Sigmoid colon (tissue), 6 donors: ENCODE measurements at regions not wholly inside any gene's neighbourhood (a gene's known extent, or its start where the extent isn't known, plus 50 kb on each side); places are given as distances from the start of the nearest gene placed in this dataset.

Experiments
- DNase-seq: peaks from one replicate; pipeline ENCODE4 v3.0.0-alpha.2; 2019
- H3K27ac ChIP-seq, 4 donors: fragments of 200-600 bp; sonication (generic); one replicate each; pipeline ENCODE4 v1.5.1; 2016 to 2019; ENCODE audit warnings: mild to moderate bottlenecking in 1 of 4
- H3K27me3 ChIP-seq, 3 donors: fragments of 200-600 bp; sonication (generic); one replicate each; pipeline ENCODE4 v1.5.1; 2019; ENCODE audit warnings: mild to moderate bottlenecking in 1 of 3
- H3K36me3 ChIP-seq, 4 donors: fragments of 200-600 bp; sonication (generic); one replicate each; pipeline ENCODE4 v1.5.1; 2016 to 2019
- H3K4me1 ChIP-seq, 4 donors: fragments of 200-600 bp; sonication (generic); one replicate each; pipeline ENCODE4 v1.5.1; 2017 to 2019
- H3K4me3 ChIP-seq, 4 donors: fragments of 200-600 bp; sonication (generic); one replicate each; pipeline ENCODE4 v1.5.1; 2017 to 2019; ENCODE audit warnings: mild to moderate bottlenecking in 2 of 4, moderate library complexity in 1 of 4
- H3K9me3 ChIP-seq, 4 donors: fragments of 200-600 bp in 3 of 4; sonication (generic) in 3 of 4; one replicate each; pipeline versions ENCODE4 v1.5.1 to v1.6.1; 2013 to 2019
- EP300 ChIP-seq, 4 donors: sonication (generic); formaldehyde crosslinking; IDR thresholded peaks; one replicate each; pipeline ENCODE4 v1.6.1; 2017; ENCODE audit warnings: antibody characterized with exemption in 4 of 4
- POLR2A ChIP-seq, 2 donors: fragments of 450-650 bp; IDR thresholded peaks; one replicate each; pipeline ENCODE4 v1.6.1; 2016; ENCODE audit warnings: antibody characterized with exemption in 2 of 2, mild to moderate bottlenecking in 2 of 2, moderate library complexity in 2 of 2
- POLR2AphosphoS5 ChIP-seq, 4 donors: sonication (generic); formaldehyde crosslinking; IDR thresholded peaks; one replicate each; pipeline ENCODE4 v1.6.1; 2017; ENCODE audit warnings: antibody characterized with exemption in 4 of 4
- whole genome bisulfite sequencing, 2 donors: extraction: QIAGEN DNeasy Blood & Tissue Kit; methylation state at CpG; one replicate each; pipeline ENCODE4 v1.1.7; 2013; 5-methylcytosine and 5-hydroxymethylcytosine counted together
- intact Hi-C: fragments of 100-400 bp; cut with DNase I; formaldehyde crosslinking; loops from one replicate; pipeline ENCODE4 v1.15.1; 2023
- TF ChIP-seq, protein P1 (sequence below), 4 experiments: fragments of 450-650 bp in 3 of 4; fragments of 200-600 bp in 1 of 4; IDR thresholded peaks; one replicate each; pipeline ENCODE4 v1.5.1; 2016 to 2019; ENCODE audit warnings: antibody characterized with exemption in 4 of 4, mild to moderate bottlenecking in 3 of 4, moderate library complexity in 2 of 4
- donor health status: healthy with polysubstance abuse.
- donor health status: healthy.

DNA sequence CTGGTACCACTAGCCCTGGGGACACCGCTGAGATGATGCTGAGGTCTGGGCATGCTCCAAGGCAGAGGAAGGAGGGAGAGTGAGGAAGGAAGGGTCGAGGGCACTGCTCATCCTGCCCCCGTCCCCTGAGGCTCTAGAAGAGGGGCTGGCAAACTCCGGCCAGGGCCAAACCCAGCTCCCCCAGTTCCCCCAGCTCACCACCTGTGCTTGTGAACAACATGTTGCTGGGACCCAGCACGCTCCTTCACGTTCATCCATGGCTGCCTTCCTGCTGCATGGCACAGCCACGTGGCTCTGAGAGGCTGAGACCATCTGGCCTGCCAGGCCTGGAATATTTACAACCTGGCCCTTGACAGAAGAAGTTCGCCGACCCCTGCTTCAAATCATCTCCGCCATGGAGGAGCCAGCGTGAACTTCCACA lies 81.2 kb downstream of the RBFOX3 start:
- no peaks in the 10 kb centered on the region for H3K9me3 ChIP-seq
- TF ChIP-seq, protein P1, sequence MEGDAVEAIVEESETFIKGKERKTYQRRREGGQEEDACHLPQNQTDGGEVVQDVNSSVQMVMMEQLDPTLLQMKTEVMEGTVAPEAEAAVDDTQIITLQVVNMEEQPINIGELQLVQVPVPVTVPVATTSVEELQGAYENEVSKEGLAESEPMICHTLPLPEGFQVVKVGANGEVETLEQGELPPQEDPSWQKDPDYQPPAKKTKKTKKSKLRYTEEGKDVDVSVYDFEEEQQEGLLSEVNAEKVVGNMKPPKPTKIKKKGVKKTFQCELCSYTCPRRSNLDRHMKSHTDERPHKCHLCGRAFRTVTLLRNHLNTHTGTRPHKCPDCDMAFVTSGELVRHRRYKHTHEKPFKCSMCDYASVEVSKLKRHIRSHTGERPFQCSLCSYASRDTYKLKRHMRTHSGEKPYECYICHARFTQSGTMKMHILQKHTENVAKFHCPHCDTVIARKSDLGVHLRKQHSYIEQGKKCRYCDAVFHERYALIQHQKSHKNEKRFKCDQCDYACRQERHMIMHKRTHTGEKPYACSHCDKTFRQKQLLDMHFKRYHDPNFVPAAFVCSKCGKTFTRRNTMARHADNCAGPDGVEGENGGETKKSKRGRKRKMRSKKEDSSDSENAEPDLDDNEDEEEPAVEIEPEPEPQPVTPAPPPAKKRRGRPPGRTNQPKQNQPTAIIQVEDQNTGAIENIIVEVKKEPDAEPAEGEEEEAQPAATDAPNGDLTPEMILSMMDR (IDR thresholded peaks at IDR 0.05): no peak
- no peak for TF ChIP-seq EP300 (IDR thresholded peaks at IDR 0.05)
- TF ChIP-seq POLR2A (IDR thresholded peaks at IDR 0.05): no peak
- TF ChIP-seq POLR2AphosphoS5 (IDR thresholded peaks at IDR 0.05): no peak
- no peaks in the 10 kb centered on the region for H3K27me3 ChIP-seq
- no peak overlapping the region for H3K4me3 ChIP-seq
- intact Hi-C loops: no loop called here
- peaks cover 0 to 7% (median 0%) of the 10 kb centered on the region in 4 donors for H3K36me3 ChIP-seq
- peaks cover 0 to 29% (median 13%) of the 10 kb centered on the region in 4 donors for H3K4me1 ChIP-seq
- DNase-seq: no peak
- 56% methylated on average over 11 of the region's 11 CpGs for WGBS, 2 donors
- no peak overlapping the region for H3K27ac ChIP-seq

DNA sequence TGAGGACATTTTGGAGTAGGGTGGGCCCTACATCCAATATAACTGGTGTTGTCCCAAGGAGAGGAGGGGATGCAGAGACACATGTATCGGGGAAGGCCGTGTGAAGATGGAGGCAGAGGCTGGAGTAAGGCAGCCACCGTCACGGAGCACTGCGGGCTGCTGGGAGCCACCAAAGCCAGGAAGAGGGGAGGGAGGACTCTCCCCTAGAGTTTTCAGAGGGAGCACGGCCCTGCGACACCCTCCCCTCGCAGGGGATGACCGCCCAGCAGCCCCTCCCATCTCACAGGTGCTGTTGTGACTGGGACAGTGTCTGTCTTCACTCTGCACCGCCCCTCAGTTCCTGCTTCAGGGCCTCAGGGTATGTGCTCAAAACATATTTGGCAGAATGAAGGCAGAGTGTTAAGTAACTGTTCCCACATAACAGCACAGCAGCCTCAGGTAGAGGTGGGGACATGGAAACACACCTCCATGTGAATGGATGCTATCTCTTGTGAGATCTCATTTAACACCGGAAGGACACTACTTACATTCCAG lies 82.2 kb downstream of the RBFOX3 start:
- 80 to 81% methylated on average over 11 of the region's 11 CpGs for WGBS, 2 donors
- intact Hi-C loops: no loop called here
- TF ChIP-seq, protein P1 (IDR thresholded peaks at IDR 0.05): no peak
- TF ChIP-seq POLR2AphosphoS5 (IDR thresholded peaks at IDR 0.05): no peak
- no peak for TF ChIP-seq POLR2A (IDR thresholded peaks at IDR 0.05)
- no peak for TF ChIP-seq EP300 (IDR thresholded peaks at IDR 0.05)
- Histone ChIP-seq H3K9me3 (no peaks in the 10 kb centered on the region), H3K4me3 (no peak overlapping the region), H3K36me3 (peaks cover 0 to 7% (median 0%) of the 10 kb centered on the region in 4 donors), H3K4me1 (peaks cover 0 to 35% (median 16%) of the 10 kb centered on the region in 4 donors), H3K27me3 (no peaks in the 10 kb centered on the region), H3K27ac (no peak overlapping the region)
- no peak for DNase-seq

DNA sequence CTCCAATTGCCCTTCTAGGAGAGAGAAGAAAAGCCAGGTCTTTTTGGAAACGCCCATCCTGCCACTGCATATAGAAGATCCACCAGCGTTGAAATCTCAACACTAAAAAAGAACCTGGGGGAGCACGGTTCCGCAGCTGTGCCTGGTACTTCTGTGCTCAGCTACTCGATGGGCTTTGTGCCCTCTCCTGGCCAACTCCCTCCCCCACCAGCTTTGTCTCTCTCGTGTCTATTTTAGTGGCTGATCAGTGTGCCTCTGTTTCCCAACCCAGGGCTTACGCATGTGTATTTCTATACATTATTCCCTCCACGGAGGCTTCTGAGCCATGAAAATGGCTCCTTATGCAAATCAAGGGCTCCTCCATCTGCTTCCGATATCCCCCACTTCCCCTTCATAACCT lies 83.5 kb downstream of the RBFOX3 start:
- WGBS, 2 donors: 76 to 80% methylated on average over 9 of the region's 9 CpGs
- Histone ChIP-seq H3K27ac (no peak overlapping the region), H3K4me1 (peaks cover 0 to 36% (median 19%) of the 10 kb centered on the region in 4 donors), H3K27me3 (no peaks in the 10 kb centered on the region), H3K36me3 (peaks cover 0 to 7% (median 0%) of the 10 kb centered on the region in 4 donors), H3K9me3 (no peaks in the 10 kb centered on the region), H3K4me3 (no peak overlapping the region)
- TF ChIP-seq POLR2AphosphoS5 (IDR thresholded peaks at IDR 0.05): no peak
- TF ChIP-seq POLR2A (IDR thresholded peaks at IDR 0.05): no peak
- TF ChIP-seq, protein P1 (IDR thresholded peaks at IDR 0.05): no peak
- no peak for TF ChIP-seq EP300 (IDR thresholded peaks at IDR 0.05)
- intact Hi-C loops: no loop called here
- no peak for DNase-seq

DNA sequence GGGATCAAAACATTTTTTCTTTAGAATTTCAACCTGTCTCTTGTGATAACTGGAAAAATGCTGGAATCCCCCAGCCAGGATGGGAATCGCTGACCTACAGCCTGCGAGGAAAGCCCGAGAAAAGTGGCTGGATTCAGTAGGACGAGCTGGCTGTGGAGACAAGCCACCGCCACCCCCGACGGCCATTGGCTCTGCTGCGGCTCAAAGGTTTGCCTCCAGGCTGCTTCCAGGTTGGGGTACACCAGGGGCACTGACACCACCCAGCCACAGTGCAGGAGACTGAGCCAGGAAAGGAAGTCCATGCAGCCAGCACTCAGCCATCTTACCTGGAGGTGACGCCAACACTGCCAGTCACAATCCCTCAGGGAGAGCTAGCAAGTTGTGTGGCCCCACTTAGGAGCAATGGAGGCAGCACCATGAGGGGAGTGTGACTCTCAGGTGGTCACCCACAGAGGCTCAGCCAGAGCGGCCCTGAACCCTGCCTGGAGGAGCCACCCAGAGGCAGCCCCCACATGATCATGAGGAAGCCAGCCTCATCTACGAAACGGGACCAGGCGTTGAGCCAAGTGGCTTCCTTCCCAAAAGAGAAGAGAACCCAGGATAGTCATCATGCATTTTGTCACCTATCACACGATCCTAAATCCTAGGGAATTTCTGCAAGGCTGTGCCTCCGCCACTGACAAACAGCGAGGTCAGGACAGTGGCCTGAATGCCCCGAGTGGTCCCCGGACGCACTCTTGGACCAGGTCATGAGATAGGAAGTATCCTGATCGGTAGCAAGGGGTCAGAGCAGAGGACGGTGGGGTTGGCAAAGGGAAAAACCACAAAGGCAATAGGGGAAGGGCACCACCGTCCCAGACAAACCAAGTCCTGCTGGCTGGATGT lies 84.8 kb downstream of the RBFOX3 start:
- TF ChIP-seq POLR2A (IDR thresholded peaks at IDR 0.05) (no peak), POLR2AphosphoS5 (IDR thresholded peaks at IDR 0.05) (no peak), EP300 (IDR thresholded peaks at IDR 0.05) (no peak)
- TF ChIP-seq, protein P1 (IDR thresholded peaks at IDR 0.05): no peak
- Histone ChIP-seq H3K4me3 (no peak overlapping the region), H3K27ac (no peak overlapping the region), H3K27me3 (no peaks in the 10 kb centered on the region), H3K9me3 (no peaks in the 10 kb centered on the region), H3K36me3 (peaks cover 0 to 7% (median 0%) of the 10 kb centered on the region in 4 donors), H3K4me1 (peaks cover 0 to 45% (median 30%) of the 10 kb centered on the region in 4 donors)
- no peak for DNase-seq
- intact Hi-C loops: no loop called here
- WGBS, 2 donors: 80 to 85% methylated on average over 22 of the region's 22 CpGs
